Neural cell (in vitro differentiated cells): ENCODE measurements at regions not wholly inside any gene's neighbourhood (a gene's known extent, or its start where the extent isn't known, plus 50 kb on each side); places are given as distances from the start of the nearest gene placed in this dataset.

Experiments used
- CTCF ChIP-seq: fragments of 450-650 bp; IDR thresholded peaks from 2 replicates; pipeline ENCODE4 v1.5.1; 2014; ENCODE audit warnings: antibody characterized with exemption, mild to moderate bottlenecking, moderate library complexity; ENCODE audit not compliant: poor library complexity, severe bottlenecking
- EZH2 ChIP-seq: fragments of 200-600, 300-800 bp; shearing (Covaris generic), sonication (generic); IDR thresholded peaks from 2 replicates; pipeline ENCODE4 v1.6.1; 2014; ENCODE audit warnings: antibody characterized with exemption, low read length, borderline replicate concordance, mild to moderate bottlenecking; ENCODE audit not compliant: insufficient read depth, poor library complexity, severe bottlenecking
- POLR2AphosphoS5 ChIP-seq: IDR thresholded peaks from 2 replicates; pipeline ENCODE4 v1.6.1; 2012
- RAD21 ChIP-seq: fragments of 450-650 bp; conservative IDR thresholded peaks from 2 replicates; pipeline ENCODE4 v1.6.1; 2014; ENCODE audit warnings: antibody characterized with exemption, mild to moderate bottlenecking, moderate library complexity
- REST ChIP-seq: IDR thresholded peaks from 2 replicates; pipeline ENCODE4 v1.6.1; 2012; ENCODE audit warnings: borderline replicate concordance
- SMC3 ChIP-seq: fragments of 450-650 bp; conservative IDR thresholded peaks from 2 replicates; pipeline ENCODE4 v1.6.1; 2014; ENCODE audit warnings: antibody characterized with exemption, mild to moderate bottlenecking, moderate library complexity; ENCODE audit not compliant: poor library complexity
- TAF1 ChIP-seq: IDR thresholded peaks from 2 replicates; pipeline ENCODE4 v1.6.1; 2012; ENCODE audit warnings: low read depth

GRCh38 chr11:119506436-119506835 is 83.5 kb upstream of the THY1 start:
- TF ChIP-seq CTCF (no peak), EZH2 (no peak), TAF1 (no peak), POLR2AphosphoS5 (no peak), SMC3 (no peak), REST (no peak), RAD21 (no peak)
